ENCODE measurements at regions not wholly inside any gene's neighbourhood (a gene's known extent, or its start where the extent isn't known, plus 50 kb on each side); places are given as distances from the start of the nearest gene placed in this dataset.

GRCh38 chr2:143935482-143935752 is 584.5 kb downstream of the ZEB2 start:
- no peak for DNase-seq (ENCODE audit: low spot score in 2 of 2, unreplicated experiment in 2 of 2)
- no peak for TF ChIP-seq CTCF (IDR thresholded peaks at IDR 0.05; ENCODE audit: unreplicated experiment)
- no peak overlapping the region for H3K27ac Mint-ChIP-seq
- H3K36me3 Mint-ChIP-seq = no peaks in the 10 kb centered on the region
- H3K9me3 Mint-ChIP-seq = no peaks in the 10 kb centered on the region
- no peak overlapping the region for H3K4me3 Mint-ChIP-seq
- peaks cover 35% of the 10 kb centered on the region for H3K4me1 Mint-ChIP-seq
- peaks cover 34% of the 10 kb centered on the region for H3K27me3 Mint-ChIP-seq (ENCODE audit: low read depth)

DNA sequence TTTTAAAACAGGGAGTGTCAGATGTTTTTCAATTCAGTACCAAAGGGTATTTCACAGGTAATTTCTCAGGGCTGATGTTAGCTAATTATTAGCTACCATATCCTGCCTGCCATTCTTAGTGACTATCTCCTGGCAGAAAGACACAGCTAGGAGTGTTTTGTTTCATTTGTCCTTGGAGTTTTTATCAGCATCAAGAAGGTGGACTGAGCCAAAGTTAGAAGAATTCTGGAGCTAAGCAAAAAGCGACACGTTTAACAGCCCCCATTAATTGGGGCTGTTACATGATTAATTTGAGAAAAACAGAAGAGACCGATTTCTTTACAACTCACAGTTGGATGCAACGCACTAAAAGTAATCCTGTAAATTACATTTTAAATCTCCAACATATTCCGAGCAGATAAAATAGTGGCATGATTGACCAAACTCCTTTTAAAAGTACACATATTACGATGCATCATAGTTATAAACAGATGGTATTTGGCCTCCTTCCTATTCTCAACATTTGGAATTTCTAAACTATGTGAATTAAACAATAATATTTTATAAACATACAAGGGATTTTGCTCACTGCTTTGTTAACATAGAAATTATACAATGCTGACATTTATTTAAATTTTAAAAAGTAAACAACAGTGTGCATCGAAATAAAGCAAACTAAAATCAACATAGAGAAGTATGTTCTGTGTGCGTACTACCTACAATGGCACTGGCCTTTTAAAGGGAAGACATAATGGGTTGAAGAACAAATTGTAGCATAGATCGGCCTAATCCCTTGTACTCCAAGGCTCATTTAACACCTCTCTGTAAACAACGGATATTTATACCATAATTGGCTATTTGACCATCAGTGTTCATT is 585.1 kb downstream of the ZEB2 start:
- no peaks in the 10 kb centered on the region for H3K36me3 Mint-ChIP-seq

DNA sequence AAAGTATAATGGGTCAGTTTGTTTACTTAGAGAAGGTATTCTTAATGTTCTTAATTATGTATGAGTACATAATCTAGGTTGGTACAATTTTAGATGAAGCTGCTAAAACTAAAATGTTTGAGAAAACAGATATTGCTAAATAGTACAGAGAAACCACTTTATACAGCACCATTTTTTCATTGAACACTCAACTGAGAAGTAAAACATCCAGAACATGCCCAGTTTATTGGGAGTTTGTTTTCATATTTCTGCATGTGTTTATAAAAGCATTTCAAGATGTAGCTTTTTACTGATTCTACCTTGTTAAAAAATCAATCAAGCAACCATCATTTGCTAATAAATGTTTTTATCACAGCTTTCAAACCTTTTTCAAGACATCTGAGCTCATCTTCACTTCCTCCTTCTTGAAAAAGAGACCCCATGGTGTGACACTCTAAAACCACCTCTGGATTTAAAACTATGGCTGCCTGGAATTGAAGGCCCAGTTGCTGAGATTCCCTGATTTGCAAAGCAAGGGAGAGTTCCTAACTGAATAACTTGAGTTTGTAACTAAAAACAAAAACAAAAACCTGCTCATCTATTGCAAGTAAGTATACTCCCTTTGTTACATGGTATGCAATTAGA is 585.9 kb downstream of the ZEB2 start:
- Mint-ChIP-seq H3K36me3 (no peaks in the 10 kb centered on the region), H3K4me1 (peaks cover 27% of the 10 kb centered on the region), H3K9me3 (no peaks in the 10 kb centered on the region), H3K27ac (no peak overlapping the region), H3K4me3 (no peak overlapping the region), H3K27me3 (ENCODE audit: low read depth) (peaks cover 26% of the 10 kb centered on the region)
- DNase-seq (ENCODE audit: low spot score in 2 of 2, unreplicated experiment in 2 of 2) = no peak
- TF ChIP-seq CTCF (IDR thresholded peaks at IDR 0.05; ENCODE audit: unreplicated experiment) = no peak

More for the DNA sequence above, 585.1 kb downstream of the ZEB2 start:
- H3K27ac Mint-ChIP-seq = no peak overlapping the region
- H3K27me3 Mint-ChIP-seq (ENCODE audit: low read depth) = peaks cover 33% of the 10 kb centered on the region
- H3K4me1 Mint-ChIP-seq = peaks cover 32% of the 10 kb centered on the region
- no peaks in the 10 kb centered on the region for H3K9me3 Mint-ChIP-seq
- DNase-seq (ENCODE audit: low spot score in 2 of 2, unreplicated experiment in 2 of 2) = no peak
- TF ChIP-seq CTCF (IDR thresholded peaks at IDR 0.05; ENCODE audit: unreplicated experiment) = no peak
- no peak overlapping the region for H3K4me3 Mint-ChIP-seq

DNA sequence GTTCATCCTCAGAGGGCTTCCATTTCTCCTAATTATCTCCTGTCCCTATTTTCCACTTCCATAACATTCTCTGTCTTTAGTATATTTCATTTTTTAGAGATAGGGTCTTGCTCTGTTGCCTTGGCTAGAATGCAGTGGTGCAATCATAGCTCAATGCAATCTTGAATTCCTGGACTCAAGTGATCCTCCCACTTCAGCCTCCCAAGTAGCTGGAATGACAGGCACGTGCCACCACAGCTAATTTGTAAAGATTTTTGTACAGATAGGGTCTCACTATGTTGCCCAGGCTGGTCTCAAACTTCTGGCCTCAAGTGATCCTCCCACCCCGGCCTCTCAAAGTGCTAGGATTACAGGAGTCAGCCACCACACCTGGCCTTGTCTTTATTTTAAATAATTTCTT is 589.0 kb downstream of the ZEB2 start:
- Mint-ChIP-seq H3K4me3 (no peak overlapping the region), H3K27ac (no peak overlapping the region), H3K4me1 (peaks cover 21% of the 10 kb centered on the region), H3K27me3 (ENCODE audit: low read depth) (peaks cover 6% of the 10 kb centered on the region), H3K9me3 (peaks cover 4% of the 10 kb centered on the region), H3K36me3 (no peaks in the 10 kb centered on the region)
- no peak for DNase-seq (ENCODE audit: low spot score in 2 of 2, unreplicated experiment in 2 of 2)
- TF ChIP-seq CTCF (IDR thresholded peaks at IDR 0.05; ENCODE audit: unreplicated experiment) = no peak

GRCh38 chr2:143928613-143929012 is 591.3 kb downstream of the ZEB2 start:
- no peaks in the 10 kb centered on the region for H3K27me3 Mint-ChIP-seq (ENCODE audit: low read depth)
- peaks cover 3% of the 10 kb centered on the region for H3K36me3 Mint-ChIP-seq
- no peak for DNase-seq (ENCODE audit: low spot score in 2 of 2, unreplicated experiment in 2 of 2)
- H3K4me1 Mint-ChIP-seq = peaks cover 19% of the 10 kb centered on the region
- H3K4me3 Mint-ChIP-seq = no peak overlapping the region
- H3K27ac Mint-ChIP-seq = no peak overlapping the region
- peaks cover 10% of the 10 kb centered on the region for H3K9me3 Mint-ChIP-seq
- no peak for TF ChIP-seq CTCF (IDR thresholded peaks at IDR 0.05; ENCODE audit: unreplicated experiment)
